Suprapubic skin (tissue), 4 donors: ENCODE measurements at regions not wholly inside any gene's neighbourhood (a gene's known extent, or its start where the extent isn't known, plus 50 kb on each side); places are given as distances from the start of the nearest gene placed in this dataset.

Experiments
- DNase-seq, 2 donors: peaks; one replicate each; pipeline ENCODE4 v3.0.0-alpha.2; 2019; ENCODE audit warnings: low spot score in 2 of 2
- H3K27ac ChIP-seq: fragments of 200-600 bp; sonication (generic); one replicate; pipeline ENCODE4 v1.5.1; 2019
- H3K27me3 ChIP-seq: fragments of 200-600 bp; sonication (generic); one replicate; pipeline ENCODE4 v1.5.1; 2019
- H3K36me3 ChIP-seq: fragments of 200-600 bp; sonication (generic); one replicate; pipeline ENCODE4 v1.5.1; 2019
- H3K4me1 ChIP-seq: fragments of 200-600 bp; sonication (generic); one replicate; pipeline ENCODE4 v1.5.1; 2019
- H3K4me3 ChIP-seq: fragments of 200-600 bp; sonication (generic); one replicate; pipeline ENCODE4 v1.5.1; 2019; ENCODE audit warnings: mild to moderate bottlenecking
- H3K9me3 ChIP-seq: fragments of 200-600 bp; sonication (generic); one replicate; pipeline ENCODE4 v1.5.1; 2019
- CTCF ChIP-seq, 2 donors: fragments of 200-600 bp in 1 of 2; fragments of 450-650 bp in 1 of 2; sonication (generic) in 1 of 2; IDR thresholded peaks; one replicate each; pipeline ENCODE4 v1.5.1; 2016 to 2019; ENCODE audit warnings: antibody characterized with exemption in 2 of 2, mild to moderate bottlenecking in 1 of 2, moderate library complexity in 1 of 2
- EP300 ChIP-seq: sonication (generic); formaldehyde crosslinking; IDR thresholded peaks from one replicate; pipeline ENCODE4 v1.6.1; 2017; ENCODE audit warnings: antibody characterized with exemption
- POLR2A ChIP-seq, 2 donors: fragments of 450-650 bp; IDR thresholded peaks; one replicate each; pipeline ENCODE4 v1.6.1; 2017; ENCODE audit warnings: antibody characterized with exemption in 2 of 2, mild to moderate bottlenecking in 2 of 2, moderate library complexity in 2 of 2
- POLR2AphosphoS5 ChIP-seq, 3 donors: sonication (generic); formaldehyde crosslinking; IDR thresholded peaks; one replicate each; pipeline ENCODE4 v1.6.1; 2017; ENCODE audit warnings: antibody characterized with exemption in 3 of 3
- WGBS: methylation state at CpG from one replicate; pipeline ENCODE4 v1.1.5; 2018; 5-methylcytosine and 5-hydroxymethylcytosine counted together

GRCh38 chrX:39449352-39449751 lies 648.1 kb downstream of the MID1IP1 start:
- H3K4me3 ChIP-seq = no peak overlapping the region
- no peak for DNase-seq
- no peaks in the 10 kb centered on the region for H3K27me3 ChIP-seq
- H3K4me1 ChIP-seq = no peaks in the 10 kb centered on the region
- WGBS = 78% methylated on average over 2 of the region's 2 CpGs
- no peaks in the 10 kb centered on the region for H3K36me3 ChIP-seq
- TF ChIP-seq CTCF (IDR thresholded peaks at IDR 0.05) (no peak), EP300 (no peak), POLR2AphosphoS5 (IDR thresholded peaks at IDR 0.05) (no peak), POLR2A (IDR thresholded peaks at IDR 0.05) (no peak)
- H3K9me3 ChIP-seq = no peaks in the 10 kb centered on the region
- H3K27ac ChIP-seq = no peak overlapping the region

GRCh38 chrX:39450234-39450977 lies 647.4 kb downstream of the BCOR start:
- 69% methylated on average over 11 of the region's 11 CpGs for WGBS
- no peak for DNase-seq
- no peaks in the 10 kb centered on the region for H3K27me3 ChIP-seq
- H3K36me3 ChIP-seq = no peaks in the 10 kb centered on the region
- H3K4me1 ChIP-seq = no peaks in the 10 kb centered on the region
- H3K9me3 ChIP-seq = no peaks in the 10 kb centered on the region
- no peak overlapping the region for H3K27ac ChIP-seq
- TF ChIP-seq POLR2A (IDR thresholded peaks at IDR 0.05) = no peak
- TF ChIP-seq POLR2AphosphoS5 (IDR thresholded peaks at IDR 0.05) = no peak
- TF ChIP-seq EP300 = no peak
- no peak for TF ChIP-seq CTCF (IDR thresholded peaks at IDR 0.05)
- H3K4me3 ChIP-seq = no peak overlapping the region

- Histone ChIP-seq H3K9me3 (no peaks in the 10 kb centered on the region), H3K27ac (no peak overlapping the region), H3K36me3 (no peaks in the 10 kb centered on the region), H3K4me1 (no peaks in the 10 kb centered on the region), H3K4me3 (no peak overlapping the region), H3K27me3 (no peaks in the 10 kb centered on the region)
- TF ChIP-seq EP300 (no peak), CTCF (IDR thresholded peaks at IDR 0.05) (no peak), POLR2A (IDR thresholded peaks at IDR 0.05) (no peak), POLR2AphosphoS5 (IDR thresholded peaks at IDR 0.05) (no peak)
- DNase-seq = no peak
- 82% methylated on average over 7 of the region's 7 CpGs for WGBS
Measured at GRCh38 chrX:39451046-39451445, 646.7 kb downstream of the BCOR start.

GRCh38 chrX:39452401-39452800 lies 645.4 kb downstream of the BCOR start:
- no peaks in the 10 kb centered on the region for H3K36me3 ChIP-seq
- H3K4me1 ChIP-seq = peaks cover 2% of the 10 kb centered on the region
- TF ChIP-seq POLR2AphosphoS5 (IDR thresholded peaks at IDR 0.05) (no peak), EP300 (no peak)

GRCh38 chrX:39453889-39454621 lies 643.7 kb downstream of the BCOR start:
- Histone ChIP-seq H3K9me3 (no peaks in the 10 kb centered on the region), H3K4me3 (no peak overlapping the region), H3K36me3 (no peaks in the 10 kb centered on the region), H3K27ac (no peak overlapping the region), H3K4me1 (peaks cover 2% of the 10 kb centered on the region), H3K27me3 (no peaks in the 10 kb centered on the region)
- 70% methylated on average over 5 of the region's 5 CpGs for WGBS
- DNase-seq = no peak
- TF ChIP-seq POLR2A (IDR thresholded peaks at IDR 0.05) (no peak), EP300 (no peak), CTCF (IDR thresholded peaks at IDR 0.05) (no peak), POLR2AphosphoS5 (IDR thresholded peaks at IDR 0.05) (no peak)

More at GRCh38 chrX:39452401-39452800, 645.4 kb downstream of the BCOR start:
- no peak overlapping the region for H3K27ac ChIP-seq
- no peaks in the 10 kb centered on the region for H3K27me3 ChIP-seq
- 59% methylated on average over 4 of the region's 4 CpGs for WGBS
- no peak for DNase-seq
- no peak overlapping the region for H3K4me3 ChIP-seq
- H3K9me3 ChIP-seq = no peaks in the 10 kb centered on the region
